ENCODE measurements at regions not wholly inside any gene's neighbourhood (a gene's known extent, or its start where the extent isn't known, plus 50 kb on each side); places are given as distances from the start of the nearest gene placed in this dataset.

- Histone ChIP-seq H3K9me3 (no peaks in the 10 kb centered on the region), H3K4me1 (no peaks in the 10 kb centered on the region), H3K4me3 (ENCODE audit: low read depth, low read length) (no peak overlapping the region), H3K27me3 (replicated peaks; ENCODE audit: control insufficient read depth, insufficient read depth, low read length) (no peaks in the 10 kb centered on the region), H3K36me3 (ENCODE audit: control insufficient read depth, insufficient read depth, low read length) (no peaks in the 10 kb centered on the region)
- no TSS peak for BruUV-seq (replicated peaks)
- no peak for TF ChIP-seq CTCF (IDR thresholded peaks at IDR 0.05; ENCODE audit: insufficient read depth in 1 of 2, low read depth in 1 of 2, low read length in 1 of 2, severe bottlenecking in 1 of 2, unreplicated experiment in 1 of 2)
- no peaks in the 10 kb centered on the region for H3K9me3 Mint-ChIP-seq (ENCODE audit: unreplicated experiment)
- POLR2A ChIA-PET, result no interaction called here
- DNase-seq, result no peak
- no peaks in the 10 kb centered on the region for H3K4me1 Mint-ChIP-seq (ENCODE audit: low read depth, unreplicated experiment)
- CTCF ChIA-PET, result interaction anchor here (0.8 kb wide), 1 partner anchor 98 kb away, joined by 3 read pairs; no protein-coding TSS in a partner anchor
- H3K36me3 Mint-ChIP-seq (ENCODE audit: insufficient read depth, unreplicated experiment), result no peaks in the 10 kb centered on the region
- H3K27ac Mint-ChIP-seq (ENCODE audit: unreplicated experiment), result no peak overlapping the region
- no peak overlapping the region for H3K4me3 Mint-ChIP-seq (ENCODE audit: unreplicated experiment)
- intact Hi-C loops (cut with micrococcal nuclease; ENCODE audit: unreplicated experiment), result no loop called here
- H3K27me3 Mint-ChIP-seq (ENCODE audit: insufficient read depth, unreplicated experiment), result peaks cover 8% of the 10 kb centered on the region
These were observed 443.2 kb downstream of the REEP3 start for GRCh38 chr10:63964406-63964805.

GRCh38 chr10:63965846-63966245 is 444.6 kb downstream of the REEP3 start:
- no TSS peak for BruUV-seq (replicated peaks)
- Histone ChIP-seq H3K36me3 (ENCODE audit: control insufficient read depth, insufficient read depth, low read length) (no peaks in the 10 kb centered on the region), H3K27me3 (replicated peaks; ENCODE audit: control insufficient read depth, insufficient read depth, low read length) (no peaks in the 10 kb centered on the region), H3K4me1 (no peaks in the 10 kb centered on the region), H3K9me3 (no peaks in the 10 kb centered on the region), H3K4me3 (ENCODE audit: low read depth, low read length) (no peak overlapping the region)
- peaks cover 13% of the 10 kb centered on the region for H3K27me3 Mint-ChIP-seq (ENCODE audit: insufficient read depth, unreplicated experiment)
- H3K27ac Mint-ChIP-seq (ENCODE audit: unreplicated experiment), result no peak overlapping the region
- CTCF ChIA-PET, result interaction anchor here (1.5 kb wide), 1 partner anchor 11 kb away, joined by 5 read pairs; no protein-coding TSS in a partner anchor
- TF ChIP-seq CTCF (IDR thresholded peaks at IDR 0.05; ENCODE audit: insufficient read depth in 1 of 2, low read depth in 1 of 2, low read length in 1 of 2, severe bottlenecking in 1 of 2, unreplicated experiment in 1 of 2), result no peak
- H3K36me3 Mint-ChIP-seq (ENCODE audit: insufficient read depth, unreplicated experiment), result no peaks in the 10 kb centered on the region
- H3K4me1 Mint-ChIP-seq (ENCODE audit: low read depth, unreplicated experiment), result no peaks in the 10 kb centered on the region
- POLR2A ChIA-PET, result no interaction called here
- H3K4me3 Mint-ChIP-seq (ENCODE audit: unreplicated experiment), result no peak overlapping the region
- peaks cover 10% of the 10 kb centered on the region for H3K9me3 Mint-ChIP-seq (ENCODE audit: unreplicated experiment)
- intact Hi-C loops (cut with micrococcal nuclease; ENCODE audit: unreplicated experiment), result no loop called here
- DNase-seq, result no peak

DNA sequence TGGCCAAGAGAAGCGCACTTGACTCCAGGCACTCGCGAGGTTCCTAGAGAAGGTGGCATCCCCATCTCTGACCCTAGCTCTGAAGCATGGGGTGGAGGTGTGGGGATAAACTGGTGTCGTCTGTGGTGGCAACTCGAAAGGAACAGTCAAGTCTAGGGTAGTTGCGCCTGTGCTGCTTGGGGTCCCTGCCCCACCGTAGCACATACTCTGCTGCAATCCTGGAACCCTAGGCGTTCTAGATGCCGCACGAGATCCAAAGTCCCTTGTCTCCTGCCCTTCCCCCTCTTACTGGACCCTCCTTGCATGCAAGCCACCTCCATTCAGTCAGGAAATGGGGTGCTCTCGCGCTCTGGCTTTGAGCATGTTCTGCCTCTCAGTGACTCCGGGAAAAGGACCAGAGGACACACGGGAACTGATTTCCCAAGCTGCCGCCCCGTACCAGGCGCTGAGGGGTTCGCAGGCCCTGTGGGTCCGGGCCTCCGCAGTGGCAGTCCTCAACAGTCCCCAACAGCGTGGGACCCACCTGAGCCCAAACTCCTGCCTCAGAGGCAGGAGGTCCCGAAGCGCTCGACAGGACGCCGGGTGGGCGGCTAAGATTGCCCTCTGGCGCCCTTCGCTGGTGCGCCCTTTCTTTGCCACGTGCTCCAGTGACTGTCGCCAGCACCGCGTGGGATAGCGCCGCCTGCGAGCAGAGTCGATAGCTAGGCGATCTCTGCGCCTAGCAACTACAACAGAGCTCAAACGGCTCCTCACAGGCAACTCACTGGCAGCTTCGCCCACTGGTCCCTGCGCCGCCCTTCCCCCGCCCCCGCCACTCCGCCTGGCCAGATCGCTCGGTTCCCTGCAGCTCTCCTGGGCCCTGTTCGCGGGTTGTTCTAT is 452.0 kb downstream of the REEP3 start:
- no peak for TF ChIP-seq CTCF (IDR thresholded peaks at IDR 0.05; ENCODE audit: insufficient read depth in 1 of 2, low read depth in 1 of 2, low read length in 1 of 2, severe bottlenecking in 1 of 2, unreplicated experiment in 1 of 2)
- no peaks in the 10 kb centered on the region for H3K9me3 ChIP-seq
- H3K36me3 Mint-ChIP-seq (ENCODE audit: insufficient read depth, unreplicated experiment), result no peaks in the 10 kb centered on the region
- DNase-seq, result no peak
- no peaks in the 10 kb centered on the region for H3K4me1 Mint-ChIP-seq (ENCODE audit: low read depth, unreplicated experiment)
- intact Hi-C loops (cut with micrococcal nuclease; ENCODE audit: unreplicated experiment), result no loop called here
- H3K36me3 ChIP-seq (ENCODE audit: control insufficient read depth, insufficient read depth, low read length), result no peaks in the 10 kb centered on the region
- H3K9me3 Mint-ChIP-seq (ENCODE audit: unreplicated experiment), result peaks cover 10% of the 10 kb centered on the region
- H3K27ac Mint-ChIP-seq (ENCODE audit: unreplicated experiment), result no peak overlapping the region
- CTCF ChIA-PET, result interaction anchor here (0.6 to 1.2 kb wide), 3 partner anchors 62 to 100 kb away, joined by 3 to 4 read pairs (median 3); no protein-coding TSS in a partner anchor
- POLR2A ChIA-PET, result no interaction called here
- H3K27me3 Mint-ChIP-seq (ENCODE audit: insufficient read depth, unreplicated experiment), result peaks cover 9% of the 10 kb centered on the region
- H3K27me3 ChIP-seq (replicated peaks; ENCODE audit: control insufficient read depth, insufficient read depth, low read length), result no peaks in the 10 kb centered on the region
- H3K4me3 Mint-ChIP-seq (ENCODE audit: unreplicated experiment), result no peak overlapping the region
- BruUV-seq (replicated peaks), result no TSS peak
- no peak overlapping the region for H3K4me3 ChIP-seq (ENCODE audit: low read depth, low read length)
- no peaks in the 10 kb centered on the region for H3K4me1 ChIP-seq

Data from Caco-2 (cell line).